Mesothelial cell of epicardium (in vitro differentiated cells): ENCODE measurements at regions not wholly inside any gene's neighbourhood (a gene's known extent, or its start where the extent isn't known, plus 50 kb on each side); places are given as distances from the start of the nearest gene placed in this dataset.

Experiments
- DNase-seq, 2 experiments: peaks; one replicate each; pipeline ENCODE4 v3.0.0; 2021; ENCODE audit warnings: low spot score in 2 of 2; ENCODE audit not compliant: unreplicated experiment in 2 of 2
- H3K27ac Mint-ChIP-seq: 2 replicates; pipeline ENCODE4 v1.8.0; 2021; ENCODE audit warnings: mixed read lengths
- H3K27me3 Mint-ChIP-seq: 2 replicates; pipeline ENCODE4 v1.8.0; 2021; ENCODE audit warnings: low read depth, mixed read lengths
- H3K36me3 Mint-ChIP-seq: 2 replicates; pipeline ENCODE4 v1.8.0; 2021; ENCODE audit warnings: mixed read lengths
- H3K4me1 Mint-ChIP-seq: 2 replicates; pipeline ENCODE4 v1.8.0; 2021; ENCODE audit warnings: mixed read lengths
- H3K4me3 Mint-ChIP-seq: 2 replicates; pipeline ENCODE4 v1.8.0; 2021; ENCODE audit warnings: mild to moderate bottlenecking, moderate library complexity, mixed read lengths
- H3K9me3 Mint-ChIP-seq: 2 replicates; pipeline ENCODE4 v1.8.0; 2021; ENCODE audit warnings: mixed read lengths
- TF ChIP-seq, protein P1 (sequence below): fragments of 200-600 bp; sonication (generic); IDR thresholded peaks from one replicate; pipeline ENCODE4 v1.5.0; 2021; ENCODE audit warnings: antibody characterized with exemption; ENCODE audit not compliant: unreplicated experiment

DNA sequence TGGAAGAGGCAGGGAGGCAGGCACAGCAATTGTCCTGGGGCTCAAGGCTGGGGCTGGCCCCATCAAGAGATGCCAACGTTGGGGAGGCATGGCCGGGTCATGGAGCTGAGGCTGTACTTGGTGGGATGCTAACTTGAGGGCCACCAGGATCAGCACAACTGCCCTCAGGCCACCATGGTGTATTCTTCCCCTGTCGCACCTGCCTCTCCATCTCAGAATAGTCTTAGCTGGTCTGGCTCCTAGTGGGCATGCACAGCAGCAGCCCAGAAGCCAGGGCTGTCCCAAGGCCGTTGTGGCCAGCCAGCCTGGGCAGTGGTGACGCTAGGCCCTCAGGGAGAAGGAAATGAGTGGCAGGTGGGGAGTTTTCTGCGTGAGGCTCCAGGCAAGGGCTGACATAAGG lies 91.3 kb downstream of the DHCR7 start:
- H3K4me3 Mint-ChIP-seq = no peak overlapping the region
- H3K36me3 Mint-ChIP-seq = no peaks in the 10 kb centered on the region
- TF ChIP-seq, protein P1, sequence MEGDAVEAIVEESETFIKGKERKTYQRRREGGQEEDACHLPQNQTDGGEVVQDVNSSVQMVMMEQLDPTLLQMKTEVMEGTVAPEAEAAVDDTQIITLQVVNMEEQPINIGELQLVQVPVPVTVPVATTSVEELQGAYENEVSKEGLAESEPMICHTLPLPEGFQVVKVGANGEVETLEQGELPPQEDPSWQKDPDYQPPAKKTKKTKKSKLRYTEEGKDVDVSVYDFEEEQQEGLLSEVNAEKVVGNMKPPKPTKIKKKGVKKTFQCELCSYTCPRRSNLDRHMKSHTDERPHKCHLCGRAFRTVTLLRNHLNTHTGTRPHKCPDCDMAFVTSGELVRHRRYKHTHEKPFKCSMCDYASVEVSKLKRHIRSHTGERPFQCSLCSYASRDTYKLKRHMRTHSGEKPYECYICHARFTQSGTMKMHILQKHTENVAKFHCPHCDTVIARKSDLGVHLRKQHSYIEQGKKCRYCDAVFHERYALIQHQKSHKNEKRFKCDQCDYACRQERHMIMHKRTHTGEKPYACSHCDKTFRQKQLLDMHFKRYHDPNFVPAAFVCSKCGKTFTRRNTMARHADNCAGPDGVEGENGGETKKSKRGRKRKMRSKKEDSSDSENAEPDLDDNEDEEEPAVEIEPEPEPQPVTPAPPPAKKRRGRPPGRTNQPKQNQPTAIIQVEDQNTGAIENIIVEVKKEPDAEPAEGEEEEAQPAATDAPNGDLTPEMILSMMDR = no peak
- H3K27ac Mint-ChIP-seq = no peak overlapping the region
- no peaks in the 10 kb centered on the region for H3K9me3 Mint-ChIP-seq
- peaks cover 37% of the 10 kb centered on the region for H3K27me3 Mint-ChIP-seq
- DNase-seq = no peak
- H3K4me1 Mint-ChIP-seq = no peaks in the 10 kb centered on the region

DNA sequence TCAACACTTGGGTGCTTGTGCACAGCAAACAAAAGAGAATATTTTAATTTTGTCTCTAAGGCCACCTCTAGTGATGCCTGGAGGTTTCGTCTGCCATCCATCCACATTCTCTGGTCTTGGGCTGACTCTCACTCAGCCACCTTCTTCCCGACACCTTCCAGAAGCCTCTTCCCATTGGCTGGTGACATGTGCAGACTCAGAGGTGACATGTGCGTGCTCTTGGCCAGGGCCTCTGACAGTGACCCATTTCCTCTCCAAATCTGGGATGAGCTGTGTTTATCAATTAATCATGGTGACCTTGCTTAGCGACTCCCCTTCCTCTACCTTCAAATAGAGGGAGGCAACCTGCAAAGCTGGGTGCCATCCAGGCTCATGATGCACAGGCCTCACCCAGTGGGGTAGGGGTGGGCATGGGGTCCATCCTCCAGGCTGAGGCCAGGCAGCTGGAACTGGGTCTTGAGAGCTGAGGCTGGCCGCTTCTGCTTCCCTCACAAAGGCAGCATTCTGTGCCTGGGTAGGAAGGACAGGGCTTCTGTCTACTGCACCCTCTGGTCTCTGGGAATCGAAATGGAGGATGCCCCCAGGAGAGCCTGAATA lies 91.8 kb downstream of the DHCR7 start:
- TF ChIP-seq, protein P1 = no peak
- H3K27me3 Mint-ChIP-seq = peaks cover 37% of the 10 kb centered on the region
- no peaks in the 10 kb centered on the region for H3K9me3 Mint-ChIP-seq
- H3K4me1 Mint-ChIP-seq = no peaks in the 10 kb centered on the region
- no peak overlapping the region for H3K27ac Mint-ChIP-seq
- no peak overlapping the region for H3K4me3 Mint-ChIP-seq
- no peaks in the 10 kb centered on the region for H3K36me3 Mint-ChIP-seq
- DNase-seq = no peak

DNA sequence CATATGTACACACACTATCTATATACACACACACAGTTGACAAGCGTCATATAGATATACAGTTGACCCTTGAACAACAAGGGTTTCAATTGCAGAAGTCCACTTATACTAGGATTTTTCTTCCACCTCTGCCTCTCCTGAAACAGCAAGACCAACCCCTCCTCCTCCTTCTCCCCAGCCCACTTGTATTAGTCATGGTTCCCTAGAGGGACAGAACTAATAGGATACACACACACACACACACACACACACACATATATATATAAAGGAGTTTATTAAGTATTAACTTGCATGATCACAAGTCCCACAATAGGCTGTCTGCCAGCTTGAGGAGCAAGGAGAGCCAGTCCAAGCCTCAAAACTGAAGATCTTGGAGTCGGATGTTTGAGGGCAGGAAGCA lies 92.9 kb downstream of the DHCR7 start:
- TF ChIP-seq, protein P1 = no peak
- no peaks in the 10 kb centered on the region for H3K9me3 Mint-ChIP-seq
- H3K27ac Mint-ChIP-seq = no peak overlapping the region
- H3K4me1 Mint-ChIP-seq = no peaks in the 10 kb centered on the region
- DNase-seq = no peak
- no peak overlapping the region for H3K4me3 Mint-ChIP-seq
- peaks cover 37% of the 10 kb centered on the region for H3K27me3 Mint-ChIP-seq
- no peaks in the 10 kb centered on the region for H3K36me3 Mint-ChIP-seq

DNA sequence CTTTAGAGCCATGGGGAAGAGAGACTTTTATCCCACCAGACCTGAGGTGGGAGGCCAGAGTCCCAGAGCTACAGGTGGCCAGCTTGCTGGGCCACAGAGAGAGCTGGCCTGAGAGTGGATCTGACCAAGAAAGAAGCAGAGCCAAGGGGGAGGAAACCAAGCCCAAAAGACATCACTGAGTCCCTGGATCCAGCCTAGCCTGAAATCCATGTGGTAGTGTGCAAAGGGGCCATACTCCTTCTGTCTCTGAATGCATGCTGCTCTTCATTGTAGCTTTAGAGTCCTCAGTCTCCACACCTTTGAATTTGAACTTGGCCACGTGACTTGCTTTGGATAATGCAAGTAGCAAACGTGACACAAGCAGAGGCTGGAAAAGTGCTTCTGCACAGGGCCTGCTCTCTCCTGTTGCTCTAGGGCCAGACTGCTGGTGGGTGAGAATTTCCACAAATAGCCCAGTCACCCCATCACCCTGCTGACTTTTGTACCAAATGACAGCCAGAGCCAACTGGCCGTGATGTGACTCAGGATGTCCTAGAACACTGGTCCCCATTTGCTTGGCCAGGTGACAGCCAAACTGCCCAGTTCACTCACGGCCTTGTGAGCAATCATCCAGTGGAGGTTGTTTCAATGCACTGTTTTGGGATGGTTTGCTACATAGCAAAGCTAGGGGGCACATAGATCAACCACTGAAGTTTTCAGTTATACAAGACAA lies 93.6 kb downstream of the DHCR7 start:
- TF ChIP-seq, protein P1 = no peak
- DNase-seq = no peak
- Mint-ChIP-seq H3K9me3 (no peaks in the 10 kb centered on the region), H3K27me3 (peaks cover 39% of the 10 kb centered on the region), H3K4me1 (no peaks in the 10 kb centered on the region), H3K4me3 (no peak overlapping the region), H3K36me3 (no peaks in the 10 kb centered on the region), H3K27ac (no peak overlapping the region)

DNA sequence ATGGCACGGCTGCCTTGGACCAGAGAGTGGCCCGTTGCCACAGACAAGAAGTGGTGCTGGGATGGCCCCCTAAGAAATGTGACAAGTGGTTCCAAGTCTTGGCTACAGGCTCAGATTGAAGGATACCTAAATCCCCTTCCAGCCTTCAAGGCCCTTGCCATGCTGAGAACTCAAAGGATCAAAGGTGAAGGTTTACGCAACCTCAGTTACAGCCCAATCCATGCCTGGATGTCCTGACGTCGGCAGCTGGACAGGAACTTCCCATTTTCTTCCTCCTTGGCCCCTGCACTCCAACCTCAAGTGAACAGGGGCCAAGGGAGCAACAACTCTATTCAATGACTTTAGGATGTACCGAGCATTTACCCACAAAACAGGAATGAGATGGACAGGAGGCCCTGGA lies 95.4 kb downstream of the DHCR7 start:
- DNase-seq = no peak
- H3K27me3 Mint-ChIP-seq = peaks cover 45% of the 10 kb centered on the region
- TF ChIP-seq, protein P1 = no peak

More for the DNA sequence above, 95.4 kb downstream of the DHCR7 start:
- H3K4me3 Mint-ChIP-seq = no peak overlapping the region
- no peaks in the 10 kb centered on the region for H3K9me3 Mint-ChIP-seq
- H3K27ac Mint-ChIP-seq = no peak overlapping the region
- no peaks in the 10 kb centered on the region for H3K36me3 Mint-ChIP-seq
- no peaks in the 10 kb centered on the region for H3K4me1 Mint-ChIP-seq
